ENCODE measurements at regions not wholly inside any gene's neighbourhood (a gene's known extent, or its start where the extent isn't known, plus 50 kb on each side); places are given as distances from the start of the nearest gene placed in this dataset.

DNA sequence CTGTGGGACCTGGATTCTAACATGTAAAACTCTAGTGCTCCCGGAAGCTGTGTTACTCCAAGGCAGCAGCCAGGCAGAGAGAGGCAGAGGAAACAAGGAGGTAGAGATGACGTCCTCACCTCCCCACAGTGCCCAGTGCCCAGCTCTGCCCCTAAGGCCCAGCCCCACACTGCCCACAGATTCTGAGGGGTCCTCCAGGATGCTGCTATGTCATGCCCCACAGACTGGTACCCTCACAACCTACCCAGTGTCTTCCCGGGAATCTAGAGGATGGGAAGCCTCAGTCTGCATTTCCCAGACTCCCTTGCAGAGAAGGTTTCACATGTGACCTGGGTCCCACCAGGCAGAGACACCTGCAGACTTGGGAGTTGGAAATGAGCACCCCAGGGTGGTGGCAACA lies 75.9 kb upstream of the PCSK6 start:
- TF ChIP-seq CTCF (IDR thresholded peaks at IDR 0.05): no peak
- TF ChIP-seq ZFX (IDR thresholded peaks at IDR 0.05; ENCODE audit: borderline replicate concordance): no peak
